GM12872 (cell line): ENCODE measurements at regions not wholly inside any gene's neighbourhood (a gene's known extent, or its start where the extent isn't known, plus 50 kb on each side); places are given as distances from the start of the nearest gene placed in this dataset.

Source experiments
- CTCF ChIP-seq: IDR thresholded peaks from 3 replicates; pipeline ENCODE4 v1.5.1; 2011; ENCODE audit warnings: low read depth, mild to moderate bottlenecking, low read length, moderate library complexity; ENCODE audit not compliant: insufficient read depth

- TF ChIP-seq CTCF = no peak
Measured at GRCh38 chr14:25993830-25994229, 604.0 kb downstream of the NOVA1 start.

GRCh38 chr14:25988536-25988935 lies 609.3 kb downstream of the NOVA1 start:
- TF ChIP-seq CTCF = no peak

- TF ChIP-seq CTCF = no peak
Measured at GRCh38 chr14:25955772-25956171, 642.1 kb downstream of the NOVA1 start.

GRCh38 chr14:25953532-25954139 lies 644.2 kb downstream of the NOVA1 start:
- no peak for TF ChIP-seq CTCF

- TF ChIP-seq CTCF = no peak
Measured at GRCh38 chr14:25945746-25946145, 652.1 kb downstream of the NOVA1 start.

GRCh38 chr14:25944020-25944419 lies 653.8 kb downstream of the NOVA1 start:
- TF ChIP-seq CTCF = no peak

GRCh38 chr14:25943329-25943728 lies 654.5 kb downstream of the NOVA1 start:
- TF ChIP-seq CTCF = no peak
